Endothelial cell of hepatic sinusoid (primary cell): ENCODE measurements at regions not wholly inside any gene's neighbourhood (a gene's known extent, or its start where the extent isn't known, plus 50 kb on each side); places are given as distances from the start of the nearest gene placed in this dataset.
"Not testable (repeated sequence)": the region's sequence is repeated elsewhere in the genome, so short reads cannot be mapped to it uniquely, and the experiment has no call there.

Experiments used
- in situ Hi-C: cut with HindIII; loops from 2 replicates; pipeline ENCODE4 v1.10.0; 2017; ENCODE audit warnings: low sequenced_read_pairs

- in situ Hi-C loops, result no loop called here
These were observed 709.3 kb upstream of the KLHL1 start for GRCh38 chr13:70817576-70817975.

GRCh38 chr13:70816853-70817252, 708.6 kb upstream of the KLHL1 start:
- in situ Hi-C loops, result no loop called here

GRCh38 chr13:70814684-70815083, 706.4 kb upstream of the KLHL1 start:
- in situ Hi-C loops, result no loop called here

- in situ Hi-C loops, result no loop called here
These were observed 704.2 kb upstream of the KLHL1 start for GRCh38 chr13:70812481-70812880.

DNA sequence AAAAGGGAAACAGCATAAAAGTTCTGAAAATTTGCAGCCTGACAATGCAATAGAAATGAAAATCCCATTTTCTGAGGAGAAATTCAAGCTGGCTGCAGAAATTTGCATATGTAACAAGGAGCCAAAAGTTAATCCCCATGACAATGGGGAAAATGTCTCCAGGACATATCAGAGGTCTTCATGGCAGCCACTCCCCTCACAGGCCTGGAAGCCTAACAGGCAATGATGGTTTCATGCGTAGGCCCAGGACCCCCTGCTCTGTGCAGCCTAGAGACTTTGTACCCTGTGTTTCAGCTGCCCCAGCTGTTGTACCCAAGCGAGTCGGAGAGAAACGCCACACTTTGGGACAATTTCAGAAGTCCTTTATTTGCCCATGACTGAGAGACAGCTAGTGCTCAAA, 701.3 kb upstream of the KLHL1 start:
- in situ Hi-C loops, result no loop called here

- in situ Hi-C loops, result no loop called here
These were observed 690.1 kb upstream of the KLHL1 start for GRCh38 chr13:70798385-70798784.

DNA sequence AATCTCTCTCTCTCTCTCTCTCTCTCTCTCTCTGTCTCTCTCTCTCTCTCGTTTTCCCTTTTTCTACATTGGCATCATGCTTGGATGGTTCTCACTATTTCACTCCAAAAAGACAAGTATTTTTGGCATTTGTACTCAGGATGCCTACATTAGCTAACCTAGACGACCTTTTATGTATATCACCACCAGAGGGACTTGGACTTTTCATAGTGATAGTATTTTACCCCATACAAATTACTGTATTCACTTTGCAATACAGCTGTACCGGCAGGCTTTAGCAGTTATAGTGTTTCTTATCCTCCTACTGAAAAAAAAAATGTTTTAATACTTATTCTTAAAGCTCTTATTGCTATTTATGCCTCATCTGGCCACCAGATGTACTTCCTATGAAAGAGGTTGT, 687.2 kb upstream of the KLHL1 start:
- in situ Hi-C loops, result no loop called here

DNA sequence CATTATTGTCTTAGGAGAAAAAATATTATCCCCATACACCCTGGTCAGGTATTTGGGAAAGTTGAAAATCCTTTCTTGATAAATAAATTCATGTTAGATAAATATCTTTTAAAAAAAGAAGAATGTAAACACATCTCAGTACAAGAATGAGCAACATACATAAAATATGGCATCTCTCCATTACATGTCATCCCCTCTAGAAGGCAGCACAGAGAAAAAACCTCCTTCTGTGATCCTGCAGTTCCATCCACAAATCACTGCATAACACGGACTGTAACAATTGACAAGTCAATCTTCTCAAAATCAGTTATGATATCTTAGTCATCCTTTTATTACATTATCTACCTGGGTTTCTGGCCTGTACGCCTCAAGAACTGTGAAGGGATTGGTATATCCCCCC, 683.9 kb upstream of the KLHL1 start:
- in situ Hi-C loops, result no loop called here

- in situ Hi-C loops, result no loop called here
These were observed 681.5 kb upstream of the KLHL1 start for GRCh38 chr13:70789751-70790150.

DNA sequence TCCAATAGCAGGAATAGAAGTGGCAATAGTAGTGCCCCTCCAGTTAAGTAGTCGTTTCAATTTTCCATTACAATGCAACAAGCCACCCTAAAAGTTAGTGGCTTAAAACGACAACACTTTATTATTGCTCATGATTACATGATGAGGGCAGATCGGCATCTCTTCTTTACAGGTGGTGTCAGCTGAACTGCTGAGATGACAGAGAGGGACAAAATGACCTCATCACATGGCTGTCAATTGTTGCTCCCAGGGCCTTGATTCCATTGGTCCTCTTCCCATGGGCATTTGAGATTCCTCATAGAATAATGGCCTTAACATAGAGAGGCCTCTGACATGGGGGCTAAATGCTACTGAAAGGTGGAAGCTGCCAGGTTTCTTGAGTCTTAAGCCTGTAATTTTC, 679.8 kb upstream of the KLHL1 start:
- in situ Hi-C loops, result no loop called here

GRCh38 chr13:70784207-70784989, 676.1 kb upstream of the KLHL1 start:
- in situ Hi-C loops, result no loop called here

DNA sequence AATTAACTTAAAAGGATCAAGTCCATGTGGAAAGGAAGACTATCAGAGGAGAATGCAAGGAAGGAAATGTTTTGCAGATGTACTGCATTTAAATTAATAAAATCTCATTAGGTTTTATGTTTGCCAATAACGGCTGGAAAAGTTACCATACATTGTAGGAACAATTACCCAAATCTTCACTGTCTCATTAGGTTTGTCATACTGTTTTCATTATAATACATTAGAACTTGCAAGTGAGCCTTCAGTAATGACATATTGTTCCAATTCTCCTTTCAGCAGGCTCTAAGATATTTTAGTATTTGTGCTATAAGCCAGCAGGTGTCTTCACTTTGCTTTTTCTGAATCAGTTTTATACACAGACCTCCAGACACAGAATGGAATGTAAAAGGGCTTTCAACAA, 661.6 kb upstream of the KLHL1 start:
- in situ Hi-C loops, result loop anchor here (5.0 kb wide), 1 partner anchor 32 kb away; no protein-coding TSS in a partner anchor

- in situ Hi-C loops, result no loop called here
These were observed 650.7 kb upstream of the KLHL1 start for GRCh38 chr13:70758932-70759331.

GRCh38 chr13:70756088-70756487, 647.8 kb upstream of the KLHL1 start:
- in situ Hi-C loops, result no loop called here

GRCh38 chr13:70755456-70755855, 647.2 kb upstream of the KLHL1 start:
- in situ Hi-C loops, result no loop called here

- in situ Hi-C loops, result no loop called here
These were observed 639.0 kb upstream of the KLHL1 start for GRCh38 chr13:70747262-70747661.

DNA sequence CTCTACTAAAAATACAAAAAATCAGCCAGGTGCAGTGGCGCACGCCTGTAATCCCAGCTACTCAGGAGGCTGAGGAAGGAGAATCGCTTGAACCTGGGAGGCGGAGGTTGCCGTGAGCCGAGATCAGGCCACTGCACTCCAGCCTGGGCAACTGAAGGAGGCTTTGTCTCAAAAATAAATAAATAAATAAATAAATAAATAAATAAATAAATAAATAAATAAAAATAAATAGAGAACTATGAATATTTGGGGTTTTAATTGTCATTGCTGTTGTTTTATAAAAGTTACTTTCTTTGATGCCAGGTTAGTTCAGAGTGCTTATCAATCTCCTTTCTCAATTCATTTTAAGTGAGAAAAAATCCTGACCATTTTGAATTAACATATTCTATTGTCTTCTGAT, 638.2 kb upstream of the KLHL1 start:
- in situ Hi-C loops, result not testable (repeated sequence)

DNA sequence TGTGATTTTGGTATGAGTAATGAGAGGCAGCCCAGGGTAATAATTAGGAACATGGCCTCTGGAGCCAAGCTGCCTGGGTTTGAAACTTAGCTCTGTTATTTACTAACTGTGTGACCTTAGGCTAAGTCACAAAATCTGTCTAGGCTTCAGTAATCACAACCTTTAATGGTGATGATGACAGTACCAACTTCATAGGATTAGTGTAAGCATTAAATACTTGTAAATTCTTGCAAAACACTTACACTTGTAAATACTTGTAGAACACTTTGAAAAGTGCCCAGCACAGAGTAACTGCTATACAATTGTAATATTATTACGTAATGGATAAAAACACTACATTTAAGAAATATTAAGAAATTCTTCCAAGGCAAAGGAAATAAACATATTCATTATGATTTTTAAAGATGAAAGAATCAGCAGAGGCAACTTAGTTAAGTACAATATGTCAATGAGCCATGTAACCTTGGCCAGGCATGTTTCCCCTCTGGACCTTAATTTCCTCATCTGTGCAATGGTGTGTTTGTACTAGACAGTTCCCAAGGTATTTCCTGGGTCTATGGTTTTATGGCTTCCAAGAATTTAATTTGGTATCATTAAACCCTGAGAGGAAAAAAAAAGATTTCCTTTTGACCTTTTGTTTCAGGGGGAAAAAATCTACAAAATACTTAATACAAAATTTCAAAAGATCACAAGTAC, 628.5 kb upstream of the KLHL1 start:
- in situ Hi-C loops, result no loop called here

- in situ Hi-C loops, result no loop called here
These were observed 624.4 kb upstream of the KLHL1 start for GRCh38 chr13:70732611-70733010.

DNA sequence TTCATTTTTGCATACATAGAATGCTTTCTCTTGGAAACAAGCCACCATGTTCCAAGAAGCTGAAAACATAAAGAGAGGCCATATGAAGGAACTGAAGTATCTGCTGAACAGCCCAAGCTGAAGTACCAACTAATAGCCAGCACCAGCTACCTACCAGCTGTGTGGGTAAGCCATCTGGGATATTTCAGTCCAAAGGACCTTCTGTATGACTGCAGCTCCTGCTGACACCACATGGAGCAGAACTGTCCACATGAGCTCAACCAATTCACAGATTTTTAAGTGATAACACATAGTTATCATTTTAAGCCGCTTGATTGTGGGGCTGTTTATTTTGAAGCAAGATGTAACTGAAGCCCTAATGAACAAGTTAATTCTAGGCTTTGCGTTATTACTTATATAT, 621.1 kb upstream of the KLHL1 start:
- in situ Hi-C loops, result no loop called here

DNA sequence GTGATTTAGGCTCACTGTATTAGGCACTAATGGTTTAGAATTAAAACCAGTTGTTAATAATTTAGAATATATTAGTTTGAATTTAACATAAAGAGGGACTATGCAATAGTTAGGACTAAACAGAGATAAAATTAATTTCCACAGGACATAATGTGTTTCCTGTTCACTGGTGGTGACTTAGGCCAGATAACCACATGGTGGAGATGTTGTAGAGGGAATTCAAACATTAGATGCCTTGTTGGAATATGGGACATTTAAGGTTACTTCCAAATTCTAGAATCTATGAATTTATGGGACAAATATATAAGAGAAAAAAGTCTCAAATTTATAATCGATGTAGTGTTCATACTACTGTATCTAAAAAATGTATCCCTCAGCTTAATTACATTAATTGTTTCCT, 615.5 kb upstream of the KLHL1 start:
- in situ Hi-C loops, result no loop called here

- in situ Hi-C loops, result no loop called here
These were observed 612.1 kb upstream of the KLHL1 start for GRCh38 chr13:70720386-70720785.
